ENCODE measurements at regions not wholly inside any gene's neighbourhood (a gene's known extent, or its start where the extent isn't known, plus 50 kb on each side); places are given as distances from the start of the nearest gene placed in this dataset.

DNA sequence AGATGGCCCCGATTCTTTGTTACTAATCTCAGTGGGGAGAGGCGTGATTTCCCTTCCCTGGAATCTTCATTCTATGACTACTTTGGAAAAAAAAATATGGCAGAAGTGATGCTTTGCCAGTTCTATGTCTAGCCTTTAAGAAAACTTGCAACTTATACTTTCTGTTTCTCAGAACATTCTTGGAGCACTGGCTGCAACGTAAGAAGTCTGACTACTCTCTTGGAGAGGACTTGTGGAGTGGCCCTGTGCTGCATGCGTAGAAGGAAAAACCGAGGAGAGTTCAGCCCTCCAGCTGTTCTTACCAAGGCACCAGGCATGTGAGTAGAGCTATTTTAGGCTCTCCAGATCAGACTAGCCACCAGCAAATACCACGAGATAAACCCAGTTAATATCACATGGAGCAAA, 77.6 kb upstream of the STXBP5 start:
- no peak for DNase-seq (ENCODE audit: low spot score)
- FAIRE-seq, result no peak

DNA sequence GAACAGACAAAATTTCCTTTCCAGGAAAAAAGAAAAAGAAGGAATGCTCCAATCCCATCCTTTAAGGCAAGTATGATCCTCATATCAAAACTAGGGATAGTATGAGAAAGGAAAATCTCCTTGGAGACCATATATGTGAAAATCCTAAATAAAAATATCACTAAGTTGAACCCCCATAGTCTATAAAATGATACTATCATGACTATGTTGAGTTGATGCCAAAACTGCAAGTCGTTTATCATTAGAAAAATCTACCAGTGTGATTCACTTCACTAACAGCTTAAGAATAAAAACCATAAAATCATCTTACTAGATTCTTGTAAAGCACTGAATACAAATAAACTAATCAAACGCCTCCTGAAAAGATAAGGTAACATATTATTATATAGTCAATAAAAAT, 76.6 kb upstream of the STXBP5 start:
- DNase-seq (ENCODE audit: low spot score) (no peak), FAIRE-seq (no peak)

DNA sequence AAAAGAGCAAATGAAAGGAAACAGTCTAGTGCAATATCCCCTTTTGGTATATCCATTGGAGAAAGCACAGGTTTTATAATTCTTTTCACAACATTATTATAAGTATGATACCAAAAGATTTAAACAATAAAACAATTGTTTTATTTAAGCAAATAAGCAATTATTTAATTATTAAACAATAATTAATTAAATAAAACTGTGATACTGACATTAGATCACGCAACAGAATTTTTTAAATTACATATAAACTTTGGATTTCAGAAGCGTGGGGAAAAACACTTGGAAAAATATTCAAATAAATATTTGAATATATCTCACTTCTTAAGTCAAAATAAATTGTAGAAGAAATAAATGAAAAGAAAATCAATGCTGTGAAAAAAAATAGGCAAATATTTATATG, 76.2 kb upstream of the STXBP5 start:
- DNase-seq (ENCODE audit: low spot score) (no peak), FAIRE-seq (no peak)

DNA sequence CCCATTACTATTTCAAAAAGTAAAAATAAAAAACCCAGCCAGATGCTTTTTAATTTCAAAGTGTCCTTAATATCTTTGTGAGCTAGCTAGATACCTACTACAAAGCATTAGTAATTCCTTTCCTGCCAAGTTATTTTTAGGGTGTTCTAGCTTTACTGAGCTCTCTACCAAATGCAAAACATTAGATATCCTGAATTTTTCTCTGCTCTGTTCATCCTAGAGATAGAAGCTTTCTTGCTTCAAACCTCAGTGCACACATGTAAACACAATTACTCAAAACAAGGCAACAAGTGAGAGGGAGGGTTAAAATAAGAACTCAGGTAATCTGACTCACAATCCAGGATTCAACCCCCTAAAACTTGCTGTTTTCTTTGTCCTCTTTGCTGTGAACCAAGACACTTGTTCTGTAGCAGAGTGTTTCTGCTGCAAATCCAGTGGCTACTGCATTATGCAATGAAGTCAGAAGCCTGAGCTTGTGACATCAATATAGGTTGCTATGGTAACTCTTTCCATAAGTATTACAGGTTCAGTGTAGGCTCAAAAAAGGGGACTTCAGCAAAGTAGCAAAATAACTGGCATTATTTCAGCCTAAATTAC, 72.6 kb upstream of the STXBP5 start:
- DNase-seq (ENCODE audit: low spot score), result no peak
- no peak for FAIRE-seq

DNA sequence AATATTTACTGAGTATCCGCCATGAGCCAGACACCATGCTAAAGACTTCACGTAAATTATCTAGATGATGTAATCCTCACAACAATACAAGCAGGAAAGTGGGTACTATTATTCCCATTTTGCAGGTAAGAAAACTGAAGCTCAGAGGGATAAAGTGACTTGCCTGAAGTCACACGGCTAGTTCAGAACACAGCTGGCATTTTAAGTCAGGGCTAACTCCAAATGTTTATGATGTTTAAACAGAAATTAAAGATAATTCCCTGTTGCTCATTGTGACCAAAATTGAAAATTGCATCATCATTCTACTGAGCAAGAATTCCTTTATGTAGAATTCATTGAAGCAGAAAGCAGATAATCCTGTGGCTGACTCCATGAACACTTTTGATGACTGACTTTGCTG, 71.3 kb upstream of the STXBP5 start:
- peak; percentile 21 for FAIRE-seq
- peak; percentile 6 for DNase-seq (ENCODE audit: low spot score)

DNA sequence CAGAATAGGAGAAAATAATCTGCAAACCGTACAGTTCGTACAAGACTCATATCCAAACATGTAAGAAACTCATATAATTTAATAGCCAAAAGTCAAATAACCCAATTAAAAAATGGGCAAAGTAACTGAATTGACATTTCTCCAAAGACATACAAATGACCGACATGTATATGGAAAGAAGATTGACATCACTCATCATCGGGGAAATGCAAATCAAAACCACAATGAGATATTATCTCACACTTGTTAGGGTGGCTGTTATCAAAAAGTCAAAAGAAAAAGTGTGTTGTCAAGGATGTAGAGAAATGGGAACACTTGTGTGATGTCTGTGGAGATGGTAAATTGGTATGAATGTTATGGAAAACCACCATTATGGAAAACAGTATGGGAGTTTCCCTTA, 70.5 kb upstream of the STXBP5 start:
- no peak for FAIRE-seq
- DNase-seq (ENCODE audit: low spot score), result no peak

DNA sequence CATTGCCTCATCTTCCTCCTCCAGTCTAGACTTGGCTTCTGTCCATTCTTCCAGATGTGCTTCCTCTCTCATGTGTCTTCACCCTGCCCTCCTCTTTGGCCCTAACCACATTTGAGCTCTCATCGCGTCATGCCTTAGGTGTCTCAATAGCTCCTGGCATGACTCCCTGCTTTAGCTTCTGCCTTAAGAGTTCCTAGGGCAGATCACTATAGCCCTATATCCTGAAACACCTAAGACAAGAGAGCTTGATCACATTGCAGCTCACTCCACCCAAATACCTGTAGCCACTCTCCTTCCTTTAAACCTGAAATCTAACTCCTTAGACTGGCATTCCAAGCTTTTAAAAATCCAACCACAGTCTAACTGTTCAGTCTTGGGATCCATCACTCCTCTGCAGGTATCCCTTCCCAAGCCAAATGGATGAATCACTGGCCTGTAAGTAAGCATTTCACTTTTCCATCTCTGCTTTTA, 69.0 kb upstream of the STXBP5 start:
- FAIRE-seq (no peak), DNase-seq (ENCODE audit: low spot score) (peak; percentile 5)

DNA sequence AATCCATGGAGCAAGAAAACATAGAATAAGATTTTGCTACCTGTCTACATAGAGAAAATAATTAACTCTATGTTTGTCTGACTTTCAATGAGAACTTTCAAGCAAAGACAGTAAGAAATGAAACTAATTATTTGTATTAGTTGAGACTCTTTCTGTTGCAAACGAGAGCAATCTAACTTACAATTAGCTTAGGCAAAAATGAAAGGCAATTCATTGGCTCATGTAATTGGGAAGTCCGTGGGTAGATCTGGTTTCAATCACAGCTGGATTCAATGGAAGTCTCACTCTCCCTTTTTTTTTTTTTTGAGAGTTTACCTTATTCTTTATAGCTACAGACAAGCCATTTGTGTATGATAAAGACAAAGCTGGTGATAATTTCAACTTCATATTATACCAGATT, 68.2 kb upstream of the STXBP5 start:
- DNase-seq (ENCODE audit: low spot score) (no peak), FAIRE-seq (no peak)

DNA sequence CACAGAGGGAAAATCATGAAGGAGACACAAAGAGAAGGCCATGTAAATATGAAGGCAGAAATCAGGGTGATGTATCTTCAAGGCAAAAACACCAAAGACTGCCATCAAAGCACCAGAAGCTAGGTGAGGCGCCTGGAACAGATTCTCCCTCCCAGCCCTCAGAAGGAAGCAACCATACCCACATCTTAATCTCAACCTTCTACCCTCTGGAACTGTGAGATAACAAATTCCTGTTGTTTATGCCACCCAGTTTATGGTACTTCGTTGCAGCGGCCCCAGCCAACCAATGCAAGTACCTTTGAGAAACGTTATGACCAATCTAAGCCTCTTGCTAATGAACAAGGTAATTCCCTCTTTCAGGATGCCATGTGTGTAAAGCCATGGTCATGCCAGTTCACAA, 66.2 kb upstream of the STXBP5 start:
- FAIRE-seq, result no peak
- no peak for DNase-seq (ENCODE audit: low spot score)

DNA sequence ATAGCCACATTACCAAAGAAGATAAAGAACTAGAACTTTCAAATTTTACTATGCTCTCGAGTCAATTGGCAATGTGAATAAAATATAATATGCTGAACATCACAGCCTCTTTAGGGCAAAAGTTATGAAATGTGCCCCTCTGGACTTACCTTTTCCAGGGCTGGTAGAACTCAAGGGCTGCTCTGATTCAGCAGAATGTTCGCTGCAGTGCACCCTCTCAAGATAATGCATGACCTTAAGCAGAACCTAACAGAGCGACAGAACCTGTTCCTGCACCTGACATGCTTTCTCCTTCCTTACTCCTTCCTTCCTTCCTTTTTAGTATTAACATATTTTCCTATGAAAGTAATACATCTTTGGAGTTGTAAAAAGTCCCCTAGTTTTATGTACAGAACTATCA, 65.4 kb upstream of the STXBP5 start:
- DNase-seq (ENCODE audit: low spot score), result no peak
- no peak for FAIRE-seq

DNA sequence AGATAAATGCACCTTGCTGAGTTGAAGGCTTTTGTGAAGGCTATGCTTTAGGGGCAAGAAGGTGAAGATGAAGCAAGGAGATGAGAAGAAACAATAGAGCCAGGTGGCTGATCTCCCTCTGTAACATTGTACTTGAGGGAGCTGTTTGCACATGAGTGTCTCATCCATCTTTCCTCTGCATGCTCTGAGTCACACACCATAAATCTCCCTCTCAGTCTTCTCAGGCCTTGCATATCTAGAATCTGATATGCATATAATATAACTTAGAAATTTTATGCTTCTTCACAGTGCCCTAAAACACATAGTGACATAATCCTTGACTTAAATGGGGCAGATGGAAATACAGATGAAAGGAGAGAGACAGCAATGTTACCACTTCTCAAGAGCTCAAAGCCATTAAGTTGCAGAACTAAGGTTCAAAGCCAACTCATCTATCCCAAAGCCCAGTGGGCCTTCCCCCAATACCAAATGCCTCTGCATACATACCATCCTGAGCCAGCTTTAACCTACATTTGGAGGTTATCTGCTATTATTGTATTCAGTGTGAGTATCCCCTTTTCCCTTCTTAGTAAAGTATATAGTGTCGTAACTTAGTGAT, 62.4 kb upstream of the STXBP5 start:
- no peak for FAIRE-seq
- DNase-seq (ENCODE audit: low spot score), result no peak

DNA sequence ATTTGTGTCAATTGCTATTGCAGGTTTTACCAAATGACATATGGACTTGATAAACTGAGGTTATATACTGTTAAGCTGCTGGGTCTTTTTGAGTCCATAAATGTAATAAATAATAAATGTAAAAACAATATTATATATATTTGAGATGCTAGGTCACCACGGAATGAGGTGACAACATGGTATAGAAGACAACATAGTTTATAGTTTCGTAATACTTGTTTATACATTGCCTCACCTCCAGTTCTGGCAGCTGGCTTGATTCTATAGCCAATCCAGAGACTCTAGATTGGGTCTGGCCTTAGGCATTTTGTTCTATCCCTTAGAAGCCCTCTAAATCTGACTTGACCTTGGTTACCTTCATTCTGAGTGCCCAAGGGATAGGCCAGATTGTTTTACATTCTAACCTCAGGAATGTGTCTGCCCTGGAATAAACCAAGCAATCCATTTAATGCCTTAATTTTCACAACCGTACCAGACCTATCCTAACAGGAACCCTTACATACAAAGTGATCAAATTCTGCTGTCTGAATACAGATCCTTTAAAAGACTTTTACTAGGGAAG, 61.5 kb upstream of the STXBP5 start:
- DNase-seq (ENCODE audit: low spot score) (no peak), FAIRE-seq (no peak)

DNA sequence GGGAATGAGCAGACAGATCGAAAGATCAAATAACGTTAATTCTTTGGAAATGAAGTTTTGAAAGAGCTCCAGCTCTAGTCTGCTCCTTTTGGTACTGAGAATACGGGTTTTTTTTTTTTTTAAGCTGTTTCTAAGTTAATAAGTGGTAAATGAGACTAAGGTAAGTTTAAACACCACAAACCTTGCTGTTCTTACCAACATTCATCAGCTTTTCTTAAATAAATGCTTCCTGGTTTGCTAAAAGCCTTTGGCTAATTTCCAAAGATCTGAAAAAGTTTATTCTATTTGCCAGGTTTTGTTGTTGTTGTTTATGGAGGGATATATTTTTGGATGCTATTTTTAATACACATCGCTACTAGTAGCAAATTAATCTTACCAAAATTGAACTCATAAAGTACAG, 55.1 kb upstream of the STXBP5 start:
- FAIRE-seq (no peak), DNase-seq (ENCODE audit: low spot score) (no peak)

DNA sequence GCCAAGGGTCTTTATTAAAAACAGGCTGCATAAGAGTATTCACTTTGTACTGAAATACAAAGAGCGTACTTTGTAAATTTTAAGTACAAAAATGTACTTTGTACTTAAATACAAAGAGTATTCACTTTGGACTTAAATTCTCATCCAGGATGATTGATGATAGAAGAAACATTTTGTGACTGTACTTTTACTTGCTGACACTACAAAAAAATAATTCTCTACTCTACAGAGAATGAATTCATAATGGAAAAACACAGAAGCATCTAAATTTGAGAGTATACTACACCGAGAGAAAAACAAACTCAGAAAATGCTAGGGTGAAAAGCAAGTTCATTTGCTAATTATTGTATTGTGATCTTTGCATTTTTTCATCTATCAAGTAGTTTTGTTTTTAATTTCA, 54.4 kb upstream of the STXBP5 start:
- DNase-seq (ENCODE audit: low spot score) (no peak), FAIRE-seq (no peak)

DNA sequence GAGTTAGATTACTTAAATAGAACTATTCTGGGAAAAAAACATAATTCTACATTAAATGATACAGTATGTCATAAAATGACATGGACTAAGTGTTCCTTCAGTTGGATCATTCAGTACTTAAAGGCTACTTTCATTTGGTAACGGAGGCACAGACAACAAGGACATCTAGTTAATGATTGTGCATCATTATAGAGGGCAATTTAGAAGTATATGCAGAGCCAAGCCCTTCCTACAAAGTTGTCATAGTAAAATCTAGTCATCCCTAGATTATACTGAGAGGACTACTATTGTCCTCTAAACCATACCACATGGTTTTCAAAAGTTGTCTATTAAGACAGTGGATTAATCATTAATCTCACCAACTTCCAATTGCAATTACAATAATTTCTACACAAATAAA, 53.9 kb upstream of the STXBP5 start:
- no peak for FAIRE-seq

More for the DNA sequence above, 53.9 kb upstream of the STXBP5 start:
- DNase-seq (ENCODE audit: low spot score), result no peak

All from RCC 7860 (cell line).